ENCODE measurements at regions not wholly inside any gene's neighbourhood (a gene's known extent, or its start where the extent isn't known, plus 50 kb on each side); places are given as distances from the start of the nearest gene placed in this dataset.

DNA sequence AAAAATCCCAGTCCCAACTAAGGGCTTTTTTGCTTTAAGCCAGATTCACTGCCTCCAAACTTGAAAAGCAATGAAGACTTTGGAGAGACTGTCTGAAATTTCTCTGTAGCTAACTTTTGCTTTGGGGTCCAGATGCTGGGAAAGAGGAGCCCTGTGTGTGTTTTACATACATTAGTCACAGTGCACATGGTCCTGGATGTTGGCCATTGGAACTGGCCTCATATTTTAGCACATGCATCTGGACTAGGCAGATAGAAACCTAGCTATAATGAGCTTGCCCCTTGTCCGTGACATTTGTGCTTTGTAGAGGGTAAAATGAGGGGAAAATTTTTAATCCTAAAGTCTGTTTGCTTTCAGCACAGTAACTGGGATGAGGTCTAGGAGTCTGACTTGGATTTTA, 421.7 kb downstream of the CDK5RAP2 start:
- H3K9me3 Mint-ChIP-seq (ENCODE audit: unreplicated experiment) = peaks cover 3% of the 10 kb centered on the region
- H3K27me3 Mint-ChIP-seq (ENCODE audit: unreplicated experiment) = peaks cover 2% of the 10 kb centered on the region
- H3K36me3 Mint-ChIP-seq (ENCODE audit: unreplicated experiment) = no peaks in the 10 kb centered on the region
- H3K27ac Mint-ChIP-seq (ENCODE audit: unreplicated experiment) = no peak overlapping the region
- H3K4me1 Mint-ChIP-seq (ENCODE audit: low read depth, unreplicated experiment) = peaks cover 6% of the 10 kb centered on the region
- no peak overlapping the region for H3K4me3 Mint-ChIP-seq (ENCODE audit: unreplicated experiment)
- no peak for DNase-seq
- TF ChIP-seq, protein P1, sequence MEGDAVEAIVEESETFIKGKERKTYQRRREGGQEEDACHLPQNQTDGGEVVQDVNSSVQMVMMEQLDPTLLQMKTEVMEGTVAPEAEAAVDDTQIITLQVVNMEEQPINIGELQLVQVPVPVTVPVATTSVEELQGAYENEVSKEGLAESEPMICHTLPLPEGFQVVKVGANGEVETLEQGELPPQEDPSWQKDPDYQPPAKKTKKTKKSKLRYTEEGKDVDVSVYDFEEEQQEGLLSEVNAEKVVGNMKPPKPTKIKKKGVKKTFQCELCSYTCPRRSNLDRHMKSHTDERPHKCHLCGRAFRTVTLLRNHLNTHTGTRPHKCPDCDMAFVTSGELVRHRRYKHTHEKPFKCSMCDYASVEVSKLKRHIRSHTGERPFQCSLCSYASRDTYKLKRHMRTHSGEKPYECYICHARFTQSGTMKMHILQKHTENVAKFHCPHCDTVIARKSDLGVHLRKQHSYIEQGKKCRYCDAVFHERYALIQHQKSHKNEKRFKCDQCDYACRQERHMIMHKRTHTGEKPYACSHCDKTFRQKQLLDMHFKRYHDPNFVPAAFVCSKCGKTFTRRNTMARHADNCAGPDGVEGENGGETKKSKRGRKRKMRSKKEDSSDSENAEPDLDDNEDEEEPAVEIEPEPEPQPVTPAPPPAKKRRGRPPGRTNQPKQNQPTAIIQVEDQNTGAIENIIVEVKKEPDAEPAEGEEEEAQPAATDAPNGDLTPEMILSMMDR (IDR thresholded peaks at IDR 0.05; ENCODE audit: partially characterized antibody, unreplicated experiment) = no peak

DNA sequence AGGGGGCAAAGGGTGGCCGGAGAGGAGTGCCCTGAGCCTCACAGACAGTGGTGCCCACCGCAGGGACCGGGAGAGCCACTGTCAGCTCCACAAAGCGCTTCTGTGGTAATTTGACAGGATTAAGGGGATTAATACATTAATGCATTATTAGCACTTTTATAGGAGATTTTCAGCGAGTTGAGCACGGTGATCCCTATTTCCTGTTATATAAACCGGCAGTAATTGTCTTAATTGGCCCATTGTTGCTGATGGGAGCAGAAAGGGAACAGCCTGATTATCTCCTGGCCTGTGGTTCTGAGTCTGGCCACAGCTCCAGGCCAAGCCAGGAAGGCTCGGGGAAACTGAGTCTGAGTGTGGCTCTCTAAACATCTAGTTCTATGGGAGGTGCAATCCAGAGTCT, 423.6 kb downstream of the CDK5RAP2 start:
- peaks cover 3% of the 10 kb centered on the region for H3K27me3 Mint-ChIP-seq (ENCODE audit: unreplicated experiment)
- H3K4me3 Mint-ChIP-seq (ENCODE audit: unreplicated experiment) = no peak overlapping the region
- TF ChIP-seq, protein P1 (IDR thresholded peaks at IDR 0.05; ENCODE audit: partially characterized antibody, unreplicated experiment) = no peak
- no peak overlapping the region for H3K27ac Mint-ChIP-seq (ENCODE audit: unreplicated experiment)
- H3K36me3 Mint-ChIP-seq (ENCODE audit: unreplicated experiment) = no peaks in the 10 kb centered on the region
- peaks cover 10% of the 10 kb centered on the region for H3K4me1 Mint-ChIP-seq (ENCODE audit: low read depth, unreplicated experiment)
- peaks cover 3% of the 10 kb centered on the region for H3K9me3 Mint-ChIP-seq (ENCODE audit: unreplicated experiment)
- no peak for DNase-seq

- Mint-ChIP-seq H3K27me3 (ENCODE audit: unreplicated experiment) (peaks cover 5% of the 10 kb centered on the region), H3K27ac (ENCODE audit: unreplicated experiment) (no peak overlapping the region), H3K36me3 (ENCODE audit: unreplicated experiment) (no peaks in the 10 kb centered on the region), H3K4me1 (ENCODE audit: low read depth, unreplicated experiment) (peaks cover 11% of the 10 kb centered on the region), H3K4me3 (ENCODE audit: unreplicated experiment) (no peak overlapping the region), H3K9me3 (ENCODE audit: unreplicated experiment) (peaks cover 1% of the 10 kb centered on the region)
- TF ChIP-seq, protein P1 (IDR thresholded peaks at IDR 0.05; ENCODE audit: partially characterized antibody, unreplicated experiment) = no peak
- DNase-seq = no peak
Measured at GRCh38 chr9:120153258-120153657, 426.7 kb downstream of the CDK5RAP2 start.

- Mint-ChIP-seq H3K9me3 (ENCODE audit: unreplicated experiment) (no peaks in the 10 kb centered on the region), H3K4me3 (ENCODE audit: unreplicated experiment) (peak overlapping the region; percentile 45), H3K4me1 (ENCODE audit: low read depth, unreplicated experiment) (peaks cover 9% of the 10 kb centered on the region), H3K27me3 (ENCODE audit: unreplicated experiment) (peaks cover 5% of the 10 kb centered on the region), H3K27ac (ENCODE audit: unreplicated experiment) (peak overlapping the region; percentile 67), H3K36me3 (ENCODE audit: unreplicated experiment) (no peaks in the 10 kb centered on the region)
- DNase-seq = peak; percentile 72
- TF ChIP-seq, protein P1 (IDR thresholded peaks at IDR 0.05; ENCODE audit: partially characterized antibody, unreplicated experiment) = no peak
Measured at GRCh38 chr9:120152295-120152694, 427.7 kb downstream of the CDK5RAP2 start.

- peaks cover 6% of the 10 kb centered on the region for H3K4me1 Mint-ChIP-seq (ENCODE audit: low read depth, unreplicated experiment)
- no peak overlapping the region for H3K27ac Mint-ChIP-seq (ENCODE audit: unreplicated experiment)
- TF ChIP-seq, protein P1 (IDR thresholded peaks at IDR 0.05; ENCODE audit: partially characterized antibody, unreplicated experiment) = no peak
- no peaks in the 10 kb centered on the region for H3K9me3 Mint-ChIP-seq (ENCODE audit: unreplicated experiment)
- no peaks in the 10 kb centered on the region for H3K36me3 Mint-ChIP-seq (ENCODE audit: unreplicated experiment)
- H3K4me3 Mint-ChIP-seq (ENCODE audit: unreplicated experiment) = no peak overlapping the region
- H3K27me3 Mint-ChIP-seq (ENCODE audit: unreplicated experiment) = peaks cover 5% of the 10 kb centered on the region
- peak; percentile 23 for DNase-seq
Measured at GRCh38 chr9:120151806-120152205, 428.2 kb downstream of the CDK5RAP2 start.

Data from glutamatergic neuron (in vitro differentiated cells).